GM18519 (cell line): ENCODE measurements at regions not wholly inside any gene's neighbourhood (a gene's known extent, or its start where the extent isn't known, plus 50 kb on each side); places are given as distances from the start of the nearest gene placed in this dataset.
"Not testable (repeated sequence)": the region's sequence is repeated elsewhere in the genome, so short reads cannot be mapped to it uniquely, and the experiment has no call there.

Experiments used
- ATAC-seq: cut with Tn5 transposase; IDR thresholded peaks from one replicate; pipeline ENCODE4 v1.9.1; 2021; ENCODE audit warnings: mild to moderate bottlenecking, moderate library complexity; ENCODE audit not compliant: unreplicated experiment, low FRiP score

DNA sequence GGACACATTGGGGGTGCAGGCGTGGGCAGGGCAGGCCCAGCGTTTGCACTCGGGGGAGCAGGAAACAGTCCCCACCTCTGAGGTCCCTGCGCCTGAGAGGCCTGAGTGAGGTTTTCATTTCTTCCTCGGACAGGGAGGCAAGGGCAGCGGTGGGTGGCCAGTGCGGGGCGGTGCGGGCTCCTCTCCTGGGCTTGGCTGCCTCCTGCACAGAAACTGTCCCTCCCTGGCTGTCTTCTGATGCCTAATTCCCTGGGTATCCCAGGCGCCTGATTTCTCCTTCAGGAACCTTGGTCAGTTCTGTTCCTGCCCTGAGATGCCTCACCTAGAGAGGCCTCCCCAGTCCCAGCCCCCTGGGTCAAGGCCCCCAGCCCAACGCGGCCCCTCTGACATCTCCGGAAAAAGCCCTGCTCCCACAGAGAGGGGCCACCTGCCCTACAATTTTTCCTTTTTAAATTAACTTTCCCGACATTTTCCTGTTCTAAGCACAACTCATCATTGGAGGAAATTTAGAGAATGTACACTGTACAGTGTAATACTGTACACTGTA, 260.3 kb downstream of the ADGRD1 start:
- no peak for ATAC-seq

GRCh38 chr12:131214936-131215335, 261.2 kb downstream of the ADGRD1 start:
- not testable (repeated sequence) for ATAC-seq

DNA sequence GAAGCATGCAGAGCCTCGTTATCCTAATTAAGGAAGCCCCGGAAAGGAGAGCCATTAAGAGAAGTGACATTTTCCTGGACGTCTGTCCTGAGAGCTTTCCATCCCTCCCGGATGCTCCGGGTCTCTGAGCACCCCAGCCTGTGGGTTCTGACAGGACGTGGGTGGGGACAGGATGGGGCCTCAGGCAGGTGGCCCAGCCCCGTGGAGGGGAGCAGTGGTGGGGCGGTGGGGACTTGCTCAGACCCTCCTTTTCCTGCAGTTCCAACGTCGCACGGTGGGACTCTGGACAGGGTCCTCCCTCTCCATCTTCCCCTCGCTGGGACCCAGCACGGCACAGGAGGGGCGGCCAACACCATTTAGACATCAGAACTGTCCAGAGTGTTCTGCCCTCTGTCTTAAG, 262.9 kb downstream of the ADGRD1 start:
- ATAC-seq = not testable (repeated sequence)

- no peak for ATAC-seq
Observed at GRCh38 chr12:131217024-131217586, 263.4 kb downstream of the ADGRD1 start.

DNA sequence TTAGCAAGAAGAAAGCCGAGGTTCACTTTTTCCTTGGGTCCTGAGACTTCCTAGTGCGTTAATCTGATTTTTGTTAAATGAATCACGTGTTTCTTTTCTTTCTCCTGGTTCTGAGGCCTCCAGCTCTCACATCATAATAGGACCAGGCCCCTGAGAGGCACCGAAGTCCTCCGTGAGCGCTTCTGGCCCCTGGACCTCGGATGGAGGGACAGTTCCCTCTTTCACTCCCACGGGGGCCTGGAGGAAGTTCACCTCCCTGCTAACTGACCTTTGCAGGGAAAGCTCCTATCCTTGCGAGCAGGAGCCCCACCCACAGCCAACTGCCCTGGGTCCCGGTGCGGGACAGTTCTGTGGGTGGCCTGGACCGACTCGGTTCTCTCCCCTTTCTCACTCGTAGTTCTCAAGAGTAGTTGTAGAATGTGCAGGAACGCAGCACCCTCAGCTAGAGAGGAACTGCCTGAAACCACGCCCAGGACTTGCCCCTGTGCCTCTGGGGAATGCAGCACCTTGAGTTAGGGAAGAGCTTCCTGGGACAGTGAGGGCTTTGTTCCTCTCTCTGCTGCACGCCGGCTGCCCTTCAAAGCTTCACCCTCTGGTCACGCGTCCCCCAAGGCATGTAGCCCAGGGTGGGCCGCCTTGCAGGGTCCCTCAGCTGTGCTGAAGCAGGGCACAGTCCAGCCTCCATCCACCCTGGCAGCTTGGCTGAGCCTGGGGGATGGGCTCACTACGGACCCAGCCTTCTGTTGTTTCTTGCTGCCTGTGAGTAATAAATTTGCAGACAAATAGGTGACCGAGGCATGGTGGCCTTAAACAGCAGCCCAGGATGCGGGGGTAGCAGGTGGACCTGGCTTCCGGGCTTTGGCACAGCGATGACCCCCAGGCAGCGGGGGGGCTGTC, 264.6 kb downstream of the ADGRD1 start:
- ATAC-seq = no peak

GRCh38 chr12:131218923-131219669, 265.4 kb downstream of the ADGRD1 start:
- ATAC-seq = no peak

- ATAC-seq = no peak
Observed at GRCh38 chr12:131219670-131220330, 266.1 kb downstream of the ADGRD1 start.

DNA sequence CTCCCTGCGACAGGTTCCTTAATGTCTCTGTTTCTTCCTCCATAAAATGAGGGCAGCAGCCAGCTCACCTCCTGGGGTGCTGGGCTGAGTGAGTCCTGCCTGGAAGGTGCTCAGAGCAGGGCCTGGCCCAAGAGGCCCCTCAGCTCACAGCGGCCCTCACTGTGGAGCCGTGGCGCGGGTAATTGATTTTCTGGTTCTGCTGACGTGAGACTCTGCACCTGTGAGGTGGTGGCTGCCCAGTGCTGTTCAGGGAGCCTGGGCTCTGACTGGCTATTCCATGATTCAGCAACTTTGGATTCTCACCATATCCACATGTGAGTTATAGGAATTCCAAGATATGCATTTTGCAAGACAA, 266.6 kb downstream of the ADGRD1 start:
- no peak for ATAC-seq

DNA sequence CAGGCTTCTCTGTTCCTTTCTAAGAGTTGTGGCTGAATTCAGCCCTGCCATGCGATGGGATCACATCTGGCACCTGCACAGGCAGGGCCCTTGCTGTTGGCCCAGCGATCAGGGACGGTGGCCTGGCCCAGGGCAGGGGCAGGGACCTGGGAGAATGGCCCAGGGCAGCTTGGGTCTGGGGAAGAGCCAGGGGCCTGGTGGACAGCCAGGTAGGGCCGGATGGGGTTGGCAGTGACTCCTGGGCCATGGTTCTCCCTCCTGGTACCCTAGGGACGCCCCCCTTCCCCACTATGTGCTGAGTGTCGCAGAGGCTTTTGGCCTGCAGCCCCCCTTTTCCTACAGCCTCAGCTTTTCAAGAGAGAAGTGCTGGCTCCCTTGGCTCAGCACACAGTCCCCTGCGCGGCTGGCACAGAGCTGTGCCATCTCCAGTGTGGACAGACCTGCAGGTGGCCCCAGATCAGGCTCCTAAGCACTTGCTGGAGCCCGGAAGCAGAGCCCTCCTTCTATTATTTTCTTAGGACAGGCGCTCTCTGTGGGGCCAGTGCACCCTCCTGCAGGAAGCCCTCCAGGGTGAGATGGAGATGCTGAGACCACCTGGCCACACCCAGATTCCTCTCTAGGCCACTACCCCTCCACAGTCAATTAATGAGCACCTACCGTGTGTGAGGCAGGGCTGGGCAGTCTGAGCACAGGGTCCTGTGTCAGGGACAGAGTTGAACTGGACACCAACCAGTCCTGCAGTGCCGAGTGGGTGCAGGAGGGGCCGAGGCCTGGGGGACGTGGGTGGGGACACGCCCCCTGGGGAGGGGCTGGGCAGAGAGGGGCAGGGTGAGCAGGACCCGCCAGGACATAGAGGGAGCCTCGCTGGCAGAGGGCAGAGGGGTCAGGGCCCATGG, 267.6 kb downstream of the ADGRD1 start:
- ATAC-seq = no peak

GRCh38 chr12:131221957-131222328, 268.2 kb downstream of the ADGRD1 start:
- ATAC-seq = peak; percentile 5

DNA sequence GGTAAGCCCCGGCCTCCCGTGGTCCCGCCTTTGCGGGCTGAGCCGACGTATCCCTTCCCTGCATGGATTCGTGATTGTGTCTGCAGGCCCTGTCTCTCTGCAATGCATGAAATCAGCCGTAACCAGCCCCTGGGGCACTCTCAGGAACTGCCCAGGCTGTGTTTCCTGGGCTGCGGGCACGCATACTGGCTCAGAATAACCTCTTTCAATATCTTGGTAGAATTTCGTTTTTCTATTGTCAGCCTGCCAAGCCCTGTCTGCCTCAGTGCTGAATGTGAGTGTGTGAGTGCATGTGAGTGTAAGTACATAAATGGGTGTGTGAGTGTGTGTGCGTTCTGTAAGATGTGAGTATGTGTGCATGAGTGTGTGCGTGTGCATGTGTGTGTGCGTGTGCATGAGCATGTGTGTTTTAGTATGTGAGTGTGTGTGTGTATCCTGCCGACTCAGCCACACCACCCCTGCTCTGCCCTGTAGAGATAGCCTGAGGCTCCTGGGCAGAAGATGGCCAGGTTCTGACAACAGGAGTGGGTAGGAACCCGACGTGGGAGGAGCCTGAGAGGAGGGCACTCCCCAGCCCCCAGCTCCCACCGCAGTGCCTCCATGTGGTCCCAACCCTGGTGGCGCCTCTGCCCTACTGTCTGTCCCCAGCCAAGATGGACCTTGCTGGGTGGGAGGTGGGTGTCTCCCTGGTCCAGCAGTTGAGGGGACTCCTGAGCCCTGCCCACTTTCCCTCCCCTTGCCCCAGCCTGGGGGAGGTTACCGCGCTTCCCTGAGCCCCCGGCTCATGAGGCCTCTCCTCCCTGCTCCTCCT, 268.8 kb downstream of the ADGRD1 start:
- peak; percentile 49 for ATAC-seq

DNA sequence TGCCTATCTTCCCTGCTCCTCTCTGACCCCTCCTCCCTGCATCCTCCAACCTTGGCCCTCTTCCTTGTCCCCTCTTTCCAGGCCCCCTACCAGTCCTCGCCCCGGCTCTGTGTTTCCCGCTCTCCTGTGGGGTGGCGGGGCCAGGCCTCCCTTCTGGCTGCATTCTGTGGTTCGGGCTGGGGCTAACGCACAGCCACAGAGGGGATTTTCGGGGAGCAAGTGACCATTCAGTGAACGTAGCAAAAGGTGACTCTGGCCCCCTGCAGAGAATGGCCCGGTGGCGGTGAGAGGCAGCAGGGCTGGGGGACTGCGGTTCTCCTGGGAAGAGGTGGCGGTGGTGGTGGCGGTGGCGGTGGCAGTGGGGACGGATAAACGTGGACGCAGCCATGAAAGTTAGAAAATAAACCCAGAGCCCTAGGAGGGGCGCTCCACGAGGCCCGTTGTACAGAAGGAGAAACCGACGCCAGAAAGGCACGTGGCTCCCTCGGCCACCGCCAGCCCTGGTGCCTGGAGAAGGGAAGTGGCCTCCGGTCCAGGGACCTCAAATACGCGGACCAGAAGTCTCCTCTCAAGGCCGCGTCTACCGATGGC, 269.6 kb downstream of the ADGRD1 start:
- no peak for ATAC-seq

DNA sequence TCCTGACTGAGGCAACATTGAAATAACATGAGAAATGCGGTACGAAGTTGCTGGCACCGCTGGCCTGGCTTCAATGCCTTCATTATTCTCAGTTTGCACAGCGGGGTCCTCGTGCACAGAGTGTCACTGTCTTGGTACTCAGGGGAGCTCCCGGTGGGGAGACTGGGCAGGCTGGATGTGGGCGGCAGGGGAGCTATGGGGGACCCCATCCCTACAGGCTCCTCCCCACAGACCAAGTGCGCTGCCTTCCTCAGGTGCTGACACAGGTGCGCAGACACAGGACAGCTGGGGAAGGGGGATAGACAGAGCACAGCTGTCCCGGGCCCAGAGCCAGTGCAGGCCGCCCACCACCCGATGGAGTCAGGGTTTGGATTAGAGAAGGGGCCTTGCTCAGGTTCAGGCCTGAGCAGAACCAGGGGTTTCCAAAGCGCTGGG, 270.1 kb downstream of the ADGRD1 start:
- no peak for ATAC-seq

DNA sequence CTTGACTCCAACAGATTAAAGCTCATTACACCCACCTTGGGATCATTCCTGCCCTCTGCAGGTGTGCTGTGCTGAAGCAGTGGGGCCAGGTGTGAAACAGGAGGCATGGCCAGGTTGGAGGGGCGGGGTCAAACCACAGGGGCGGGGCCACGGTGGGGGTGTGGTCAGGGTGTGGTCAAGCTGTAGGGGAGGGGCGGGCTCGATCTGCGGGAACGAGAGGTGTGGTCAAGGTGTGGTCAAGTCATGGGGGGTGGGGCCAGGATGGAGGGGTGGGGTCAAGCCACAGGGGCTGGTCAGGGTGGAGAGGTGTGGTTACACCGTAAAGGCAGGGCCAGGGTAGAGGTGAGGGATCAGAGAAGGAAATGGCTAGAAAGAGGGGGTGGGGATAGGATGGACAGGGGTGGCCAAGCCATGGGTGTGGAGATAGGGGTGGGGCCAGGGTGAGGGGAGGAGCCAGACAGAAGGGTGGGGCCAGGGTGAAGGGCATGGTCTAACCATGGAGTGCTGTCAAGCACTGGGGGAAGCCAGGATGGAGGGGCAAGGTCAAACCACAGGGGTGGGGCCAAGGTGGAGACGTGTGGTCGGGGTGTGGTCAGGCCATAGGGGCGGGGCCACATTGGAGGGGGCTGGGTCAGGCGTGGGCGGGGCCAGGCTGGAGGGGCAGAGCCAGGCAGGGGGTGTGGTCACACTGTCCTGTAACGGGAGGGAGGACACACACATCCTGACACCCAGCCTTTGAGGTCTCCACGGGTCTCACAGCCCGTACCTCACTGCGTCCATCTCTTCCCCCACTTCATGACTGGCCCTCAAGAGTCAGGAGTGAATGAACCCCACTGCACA, 270.7 kb downstream of the ADGRD1 start:
- not testable (repeated sequence) for ATAC-seq

- not testable (repeated sequence) for ATAC-seq
Observed at GRCh38 chr12:131225066-131225380, 271.3 kb downstream of the ADGRD1 start.

DNA sequence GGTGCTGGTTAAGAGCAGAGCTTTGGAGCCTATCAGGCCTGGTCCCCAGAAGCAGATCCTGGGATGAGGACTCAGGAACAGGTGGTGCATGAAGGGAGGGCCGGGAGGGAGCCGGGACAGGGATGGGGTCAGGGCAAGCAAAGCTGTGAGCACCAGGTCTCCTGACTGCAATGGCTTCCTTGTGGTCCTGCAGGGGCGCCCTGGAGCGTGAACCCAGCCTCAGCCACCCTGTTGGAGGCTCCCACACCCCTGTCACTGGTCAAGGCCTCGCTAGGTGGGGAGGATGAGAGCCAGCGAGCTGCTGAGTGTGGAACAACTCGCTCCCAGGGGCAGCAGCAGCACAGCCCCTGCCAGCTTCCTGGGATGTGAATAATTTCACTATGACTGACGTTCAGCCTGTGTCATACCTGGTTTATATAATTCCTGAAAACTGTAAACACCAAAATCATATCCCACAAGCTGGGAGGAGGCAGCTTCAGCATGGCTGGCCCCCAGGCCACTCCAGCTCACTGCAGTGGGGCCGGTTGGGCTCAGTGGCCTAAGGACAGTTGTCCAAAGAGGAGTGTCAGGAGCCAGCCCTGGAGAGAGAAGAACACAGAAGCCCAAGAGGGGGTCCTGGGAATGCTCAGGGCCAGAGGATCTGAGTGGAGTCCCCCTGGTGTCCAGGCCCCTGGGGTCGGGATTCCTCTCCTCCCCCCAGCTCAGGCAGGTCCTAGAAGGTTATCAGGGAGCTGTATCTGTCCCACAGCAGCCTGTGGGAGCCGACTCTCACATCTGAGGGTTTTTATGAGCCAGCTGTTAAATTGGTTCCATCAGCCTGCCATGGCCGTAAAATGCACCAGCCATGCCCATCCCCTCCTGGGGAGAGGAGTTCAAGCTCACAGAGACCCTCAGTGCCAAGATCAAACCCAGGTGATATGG, 272.9 kb downstream of the ADGRD1 start:
- no peak for ATAC-seq

DNA sequence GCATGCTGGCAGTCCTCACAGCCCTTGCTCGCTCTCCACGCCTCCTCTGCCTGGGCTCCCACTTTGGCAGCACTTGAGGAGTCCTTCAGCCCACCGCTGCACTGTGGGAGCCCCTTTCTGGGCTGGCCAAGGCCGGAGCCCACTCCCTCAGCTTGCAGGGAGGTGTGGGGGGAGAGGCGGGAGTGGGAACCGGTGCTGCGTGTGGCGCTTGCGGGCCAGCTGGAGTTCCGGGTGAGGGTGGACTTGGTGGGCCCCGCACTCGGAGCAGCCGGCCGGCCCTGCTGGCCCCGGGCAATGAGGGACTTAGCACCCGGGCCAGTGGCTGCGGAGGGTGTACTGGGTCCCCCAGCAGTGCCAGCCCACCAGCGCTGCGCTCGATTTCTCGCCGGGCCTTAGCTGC, 273.9 kb downstream of the ADGRD1 start:
- not testable (repeated sequence) for ATAC-seq
